Osteoblast (primary cell): ENCODE measurements at regions not wholly inside any gene's neighbourhood (a gene's known extent, or its start where the extent isn't known, plus 50 kb on each side); places are given as distances from the start of the nearest gene placed in this dataset.

ENCODE experiments used
- DNase-seq: peaks from one replicate; pipeline ENCODE4 v3.0.0; 2011; ENCODE audit warnings: low spot score, mixed read lengths; ENCODE audit not compliant: insufficient read length; ENCODE audit errors: missing footprints
- H2AFZ ChIP-seq: 2 replicates; pipeline ENCODE4 v1.6.0; 2011; ENCODE audit warnings: mild to moderate bottlenecking, low read length
- H3K27ac ChIP-seq: 2 replicates; pipeline ENCODE4 v1.5.1; 2011; ENCODE audit warnings: mild to moderate bottlenecking, low read depth, low read length, moderate library complexity
- H3K27me3 ChIP-seq: 2 replicates; pipeline ENCODE4 v1.6.0; 2012; ENCODE audit warnings: mild to moderate bottlenecking, control low read depth, inconsistent platforms, low read length, moderate library complexity; ENCODE audit not compliant: insufficient read depth
- H3K36me3 ChIP-seq: 2 replicates; pipeline ENCODE4 v1.5.1; 2011; ENCODE audit warnings: mild to moderate bottlenecking, low read length, control low read depth, moderate library complexity; ENCODE audit not compliant: insufficient read depth
- H3K4me1 ChIP-seq: 2 replicates; pipeline ENCODE4 v1.5.1; 2011; ENCODE audit warnings: mild to moderate bottlenecking, low read length, control low read depth, moderate library complexity; ENCODE audit not compliant: insufficient read depth
- H3K4me2 ChIP-seq: 2 replicates; pipeline ENCODE4 v1.6.0; 2011; ENCODE audit warnings: mild to moderate bottlenecking, low read length; ENCODE audit not compliant: insufficient read depth
- H3K4me3 ChIP-seq: fragments of 200-600 bp; sonication (generic); 3 replicates; pipeline ENCODE4 v1.5.1; 2012; ENCODE audit warnings: mild to moderate bottlenecking, low read length, inconsistent platforms; ENCODE audit not compliant: insufficient read depth
- H3K79me2 ChIP-seq: 2 replicates; pipeline ENCODE4 v1.6.0; 2012; ENCODE audit warnings: mild to moderate bottlenecking, low read length, control low read depth, inconsistent platforms; ENCODE audit not compliant: insufficient read depth
- H3K9me3 ChIP-seq: 2 replicates; pipeline ENCODE4 v1.5.1; 2011; ENCODE audit warnings: low read depth, low read length, control low read depth
- H4K20me1 ChIP-seq: 2 replicates; pipeline ENCODE4 v1.6.0; 2012; ENCODE audit warnings: mild to moderate bottlenecking, low read length, control low read depth; ENCODE audit not compliant: insufficient read depth
- CTCF ChIP-seq: IDR thresholded peaks from 2 replicates; pipeline ENCODE4 v1.5.1; 2011; ENCODE audit warnings: mild to moderate bottlenecking, low read depth, low read length, moderate library complexity; ENCODE audit errors: extremely low read depth

DNA sequence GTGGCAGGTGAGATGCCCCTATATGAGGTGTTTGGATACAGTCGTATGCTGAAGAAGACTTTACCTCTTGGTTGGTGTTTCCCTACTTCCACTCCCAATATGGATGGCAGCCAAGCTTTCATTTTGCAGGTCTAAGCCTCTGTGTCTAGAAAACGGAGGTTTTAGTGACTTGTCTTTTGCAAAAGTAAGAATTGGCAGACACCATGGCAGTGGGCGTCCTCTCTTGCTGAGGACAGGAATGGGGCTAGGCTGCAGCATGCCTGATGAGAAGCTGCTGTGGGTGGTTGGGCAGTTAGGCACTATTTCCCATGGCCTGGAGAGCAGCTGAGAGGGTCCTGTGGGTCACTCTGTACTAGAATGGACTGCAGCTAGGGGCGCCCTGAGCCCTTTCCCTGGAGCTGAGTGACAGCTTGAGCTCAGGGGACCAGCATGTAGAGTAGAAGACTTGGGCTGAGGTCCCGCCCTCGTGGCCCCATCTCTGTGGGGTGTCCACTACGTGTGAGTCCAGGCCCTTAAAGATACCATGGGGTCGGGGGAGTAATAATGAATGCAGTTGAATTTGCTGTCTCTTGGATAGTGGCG is 127.4 kb downstream of the CDH26 start:
- no peak overlapping the region for H2AFZ ChIP-seq
- H3K4me2 ChIP-seq, result no peak overlapping the region
- H3K27ac ChIP-seq, result no peak overlapping the region
- H3K36me3 ChIP-seq, result no peaks in the 10 kb centered on the region
- H3K4me1 ChIP-seq, result no peaks in the 10 kb centered on the region
- H3K27me3 ChIP-seq, result peaks cover 4% of the 10 kb centered on the region
- no peak overlapping the region for H3K4me3 ChIP-seq
- H3K79me2 ChIP-seq, result no peaks in the 10 kb centered on the region
- H4K20me1 ChIP-seq, result no peaks in the 10 kb centered on the region
- no peaks in the 10 kb centered on the region for H3K9me3 ChIP-seq
- peak; percentile 44 for DNase-seq
- TF ChIP-seq CTCF, result no peak

GRCh38 chr20:60086821-60087562 is 128.8 kb downstream of the CDH26 start:
- no peaks in the 10 kb centered on the region for H3K79me2 ChIP-seq
- H3K4me2 ChIP-seq, result no peak overlapping the region
- DNase-seq, result no peak
- no peak for TF ChIP-seq CTCF
- H2AFZ ChIP-seq, result no peak overlapping the region
- peaks cover 4% of the 10 kb centered on the region for H3K27me3 ChIP-seq
- no peaks in the 10 kb centered on the region for H3K4me1 ChIP-seq
- H3K36me3 ChIP-seq, result no peaks in the 10 kb centered on the region
- no peaks in the 10 kb centered on the region for H3K9me3 ChIP-seq
- H4K20me1 ChIP-seq, result no peaks in the 10 kb centered on the region
- peak overlapping the region; percentile 22 for H3K4me3 ChIP-seq
- H3K27ac ChIP-seq, result no peak overlapping the region

GRCh38 chr20:60087563-60088105 is 129.4 kb downstream of the CDH26 start:
- no peaks in the 10 kb centered on the region for H4K20me1 ChIP-seq
- H3K79me2 ChIP-seq, result no peaks in the 10 kb centered on the region
- no peaks in the 10 kb centered on the region for H3K9me3 ChIP-seq
- peak; percentile 67 for DNase-seq
- no peak overlapping the region for H3K4me2 ChIP-seq
- H2AFZ ChIP-seq, result peak overlapping the region; percentile 76
- no peak overlapping the region for H3K27ac ChIP-seq
- no peaks in the 10 kb centered on the region for H3K36me3 ChIP-seq
- no peaks in the 10 kb centered on the region for H3K4me1 ChIP-seq
- TF ChIP-seq CTCF, result no peak
- peaks cover 4% of the 10 kb centered on the region for H3K27me3 ChIP-seq
- peak overlapping the region; percentile 28 for H3K4me3 ChIP-seq

DNA sequence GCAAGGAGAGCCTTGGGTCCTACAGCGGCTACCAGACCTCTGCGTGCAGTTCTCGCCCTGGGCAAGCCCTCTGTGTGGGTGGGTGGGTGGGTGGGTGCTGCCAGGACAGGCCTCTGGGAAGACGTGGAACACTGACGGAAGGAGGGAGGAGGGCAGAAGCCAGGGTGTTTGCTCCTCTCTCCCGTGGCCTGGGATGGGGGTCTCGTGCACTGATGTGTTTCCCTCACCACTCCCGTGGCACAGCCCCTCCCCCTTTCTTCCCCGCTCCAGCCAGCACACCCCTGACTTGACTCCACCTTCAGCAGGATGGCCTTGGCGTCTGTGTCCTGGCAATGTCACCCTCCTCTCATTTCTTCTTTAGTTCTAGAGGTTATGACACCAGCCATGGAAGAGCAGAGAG is 130.0 kb downstream of the CDH26 start:
- H3K27me3 ChIP-seq, result peaks cover 4% of the 10 kb centered on the region
- H4K20me1 ChIP-seq, result no peaks in the 10 kb centered on the region
- H3K36me3 ChIP-seq, result no peaks in the 10 kb centered on the region
- H3K4me1 ChIP-seq, result no peaks in the 10 kb centered on the region
- no peak overlapping the region for H3K4me3 ChIP-seq
- no peak for TF ChIP-seq CTCF
- no peak overlapping the region for H2AFZ ChIP-seq
- H3K27ac ChIP-seq, result no peak overlapping the region
- no peak for DNase-seq
- no peaks in the 10 kb centered on the region for H3K79me2 ChIP-seq
- no peak overlapping the region for H3K4me2 ChIP-seq
- peaks cover 1% of the 10 kb centered on the region for H3K9me3 ChIP-seq
